ENCODE measurements at regions not wholly inside any gene's neighbourhood (a gene's known extent, or its start where the extent isn't known, plus 50 kb on each side); places are given as distances from the start of the nearest gene placed in this dataset.

DNA sequence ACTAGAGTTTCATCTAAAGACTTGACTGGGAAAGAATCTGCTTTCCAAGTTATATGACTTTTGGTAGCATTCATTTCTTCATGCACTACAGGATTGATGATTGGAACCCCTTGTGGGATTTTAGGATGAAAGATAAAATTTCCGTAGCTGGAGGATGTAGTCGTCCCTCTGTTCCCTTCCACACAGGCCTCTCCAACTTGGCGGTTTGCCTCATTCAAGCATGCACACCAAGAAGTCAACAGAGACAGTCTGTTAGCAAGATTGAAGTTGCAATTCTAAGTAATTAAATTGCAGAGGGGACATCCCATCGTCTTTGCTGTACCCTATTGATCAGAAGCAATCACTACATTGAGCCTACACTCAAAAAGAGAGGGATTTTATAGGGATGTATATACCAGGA is 777.4 kb upstream of the HS3ST1 start:
- H2AFZ ChIP-seq (ENCODE audit: low read depth, low read length) = no peak overlapping the region
- no peak overlapping the region for H3K4me2 ChIP-seq (ENCODE audit: low read length)
- no peaks in the 10 kb centered on the region for H3K27me3 ChIP-seq (ENCODE audit: low read depth, low read length)
- H4K20me1 ChIP-seq (ENCODE audit: insufficient read depth, low read length) = no peaks in the 10 kb centered on the region
- H3K27ac ChIP-seq (ENCODE audit: low read length) = no peak overlapping the region
- TF ChIP-seq EZH2phosphoT487 (IDR thresholded peaks at IDR 0.05; ENCODE audit: low read depth) = no peak
- TF ChIP-seq, protein P1, sequence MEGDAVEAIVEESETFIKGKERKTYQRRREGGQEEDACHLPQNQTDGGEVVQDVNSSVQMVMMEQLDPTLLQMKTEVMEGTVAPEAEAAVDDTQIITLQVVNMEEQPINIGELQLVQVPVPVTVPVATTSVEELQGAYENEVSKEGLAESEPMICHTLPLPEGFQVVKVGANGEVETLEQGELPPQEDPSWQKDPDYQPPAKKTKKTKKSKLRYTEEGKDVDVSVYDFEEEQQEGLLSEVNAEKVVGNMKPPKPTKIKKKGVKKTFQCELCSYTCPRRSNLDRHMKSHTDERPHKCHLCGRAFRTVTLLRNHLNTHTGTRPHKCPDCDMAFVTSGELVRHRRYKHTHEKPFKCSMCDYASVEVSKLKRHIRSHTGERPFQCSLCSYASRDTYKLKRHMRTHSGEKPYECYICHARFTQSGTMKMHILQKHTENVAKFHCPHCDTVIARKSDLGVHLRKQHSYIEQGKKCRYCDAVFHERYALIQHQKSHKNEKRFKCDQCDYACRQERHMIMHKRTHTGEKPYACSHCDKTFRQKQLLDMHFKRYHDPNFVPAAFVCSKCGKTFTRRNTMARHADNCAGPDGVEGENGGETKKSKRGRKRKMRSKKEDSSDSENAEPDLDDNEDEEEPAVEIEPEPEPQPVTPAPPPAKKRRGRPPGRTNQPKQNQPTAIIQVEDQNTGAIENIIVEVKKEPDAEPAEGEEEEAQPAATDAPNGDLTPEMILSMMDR (IDR thresholded peaks at IDR 0.05; ENCODE audit: low read depth, low read length) = no peak
- H3K9ac ChIP-seq (ENCODE audit: low read length) = no peak overlapping the region
- H3K36me3 ChIP-seq (replicated peaks; ENCODE audit: low read depth, low read length) = no peaks in the 10 kb centered on the region
- no peaks in the 10 kb centered on the region for H3K9me3 ChIP-seq (ENCODE audit: insufficient read depth, low read length)
- no peaks in the 10 kb centered on the region for H3K79me2 ChIP-seq (ENCODE audit: low read length)
- no peaks in the 10 kb centered on the region for H3K4me1 ChIP-seq (ENCODE audit: low read length)
- no peak overlapping the region for H3K4me3 ChIP-seq (ENCODE audit: low read length)

DNA sequence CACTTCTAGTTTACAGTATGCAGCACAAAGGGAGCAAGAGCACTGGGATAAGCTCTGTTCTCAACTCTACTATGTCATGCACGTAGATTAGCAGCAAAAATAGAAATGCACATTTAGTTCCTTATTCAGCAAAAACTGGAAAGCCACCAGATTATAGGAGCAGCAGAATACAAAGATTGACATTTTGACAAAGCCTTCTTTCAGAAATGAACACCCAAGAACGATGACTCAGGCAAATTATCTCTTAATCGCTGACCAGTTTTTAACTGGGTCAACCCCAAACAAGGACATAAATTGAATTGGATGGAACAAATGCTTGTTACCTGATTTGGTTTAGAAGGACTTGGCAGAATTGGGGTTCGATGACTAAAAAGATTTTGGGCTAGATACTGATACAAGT is 775.3 kb upstream of the HS3ST1 start:
- H3K9ac ChIP-seq (ENCODE audit: low read length) = no peak overlapping the region
- no peaks in the 10 kb centered on the region for H3K79me2 ChIP-seq (ENCODE audit: low read length)
- H3K27me3 ChIP-seq (ENCODE audit: low read depth, low read length) = no peaks in the 10 kb centered on the region
- H3K4me1 ChIP-seq (ENCODE audit: low read length) = 0 out of 2 replicates have a peak, but pooled peaks cover under 1% of the 10 kb centered on the region
- peaks cover 5% of the 10 kb centered on the region for H3K36me3 ChIP-seq (replicated peaks; ENCODE audit: low read depth, low read length)
- H3K4me2 ChIP-seq (ENCODE audit: low read length) = no peak overlapping the region
- TF ChIP-seq, protein P1 (IDR thresholded peaks at IDR 0.05; ENCODE audit: low read depth, low read length) = no peak
- no peak for TF ChIP-seq EZH2phosphoT487 (IDR thresholded peaks at IDR 0.05; ENCODE audit: low read depth)
- H3K4me3 ChIP-seq (ENCODE audit: low read length) = no peak overlapping the region
- H4K20me1 ChIP-seq (ENCODE audit: insufficient read depth, low read length) = no peaks in the 10 kb centered on the region
- H3K9me3 ChIP-seq (ENCODE audit: insufficient read depth, low read length) = no peaks in the 10 kb centered on the region; the same call in 1 of the 2 replicates
- no peak overlapping the region for H2AFZ ChIP-seq (ENCODE audit: low read depth, low read length)
- no peak overlapping the region for H3K27ac ChIP-seq (ENCODE audit: low read length)

DNA sequence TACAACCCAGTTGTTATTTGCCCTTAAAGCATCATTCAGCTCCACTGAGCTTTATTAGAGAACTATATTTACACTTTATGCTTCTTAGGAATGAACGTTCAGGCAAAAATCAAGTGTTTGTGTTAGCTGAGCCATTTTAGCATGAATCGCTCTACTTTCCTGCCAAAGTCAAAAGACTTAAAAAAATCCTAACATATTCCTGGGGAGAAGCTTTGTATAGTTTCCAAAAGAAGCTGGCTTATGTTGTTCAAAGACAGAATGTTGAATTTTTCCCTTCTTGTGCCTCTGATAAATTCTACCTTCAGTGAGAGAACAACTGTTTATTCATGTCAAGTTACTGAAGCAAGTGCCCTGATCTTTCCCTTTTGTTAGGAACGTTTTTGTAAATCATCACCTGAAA is 771.5 kb upstream of the HS3ST1 start:
- no peak overlapping the region for H3K27ac ChIP-seq (ENCODE audit: low read length)
- peaks cover 9% of the 10 kb centered on the region for H3K9me3 ChIP-seq (ENCODE audit: insufficient read depth, low read length)
- H3K79me2 ChIP-seq (ENCODE audit: low read length) = no peaks in the 10 kb centered on the region
- no peak overlapping the region for H3K4me2 ChIP-seq (ENCODE audit: low read length)
- H4K20me1 ChIP-seq (ENCODE audit: insufficient read depth, low read length) = no peaks in the 10 kb centered on the region
- H2AFZ ChIP-seq (ENCODE audit: low read depth, low read length) = no peak overlapping the region
- no peak overlapping the region for H3K4me3 ChIP-seq (ENCODE audit: low read length)
- H3K9ac ChIP-seq (ENCODE audit: low read length) = no peak overlapping the region
- H3K36me3 ChIP-seq (replicated peaks; ENCODE audit: low read depth, low read length) = peaks cover 11% of the 10 kb centered on the region
- TF ChIP-seq, protein P1 (IDR thresholded peaks at IDR 0.05; ENCODE audit: low read depth, low read length) = no peak
- no peak for TF ChIP-seq EZH2phosphoT487 (IDR thresholded peaks at IDR 0.05; ENCODE audit: low read depth)
- no peaks in the 10 kb centered on the region for H3K27me3 ChIP-seq (ENCODE audit: low read depth, low read length)
- H3K4me1 ChIP-seq (ENCODE audit: low read length) = peaks cover 10% of the 10 kb centered on the region

DNA sequence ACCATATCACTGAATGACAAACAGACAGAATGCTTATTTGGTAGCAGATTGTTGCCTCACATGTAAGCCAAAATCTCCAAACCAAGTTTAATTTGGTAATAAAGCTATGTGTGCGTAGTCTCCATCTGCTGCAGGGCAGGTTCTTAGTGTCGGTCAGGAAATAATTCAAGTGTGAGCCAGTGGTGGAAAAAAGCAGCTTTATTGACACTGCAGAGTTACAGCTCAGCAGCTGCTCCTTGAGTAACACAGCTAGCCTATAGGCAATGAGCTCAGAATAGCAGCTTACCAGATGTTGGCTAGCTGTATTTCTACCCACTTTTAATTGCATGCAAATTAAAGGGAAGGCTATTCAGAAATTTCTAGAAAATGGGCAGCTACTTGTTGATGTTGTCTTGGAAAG is 757.8 kb upstream of the HS3ST1 start:
- no peak overlapping the region for H3K4me3 ChIP-seq (ENCODE audit: low read length)
- H3K79me2 ChIP-seq (ENCODE audit: low read length) = no peaks in the 10 kb centered on the region
- H3K9ac ChIP-seq (ENCODE audit: low read length) = no peak overlapping the region
- no peak overlapping the region for H3K4me2 ChIP-seq (ENCODE audit: low read length)
- H3K9me3 ChIP-seq (ENCODE audit: insufficient read depth, low read length) = no peaks in the 10 kb centered on the region
- no peaks in the 10 kb centered on the region for H3K4me1 ChIP-seq (ENCODE audit: low read length)
- no peaks in the 10 kb centered on the region for H4K20me1 ChIP-seq (ENCODE audit: insufficient read depth, low read length)
- H3K36me3 ChIP-seq (replicated peaks; ENCODE audit: low read depth, low read length) = no peaks in the 10 kb centered on the region
- no peak overlapping the region for H3K27ac ChIP-seq (ENCODE audit: low read length)
- TF ChIP-seq EZH2phosphoT487 (IDR thresholded peaks at IDR 0.05; ENCODE audit: low read depth) = no peak
- TF ChIP-seq, protein P1 (IDR thresholded peaks at IDR 0.05; ENCODE audit: low read depth, low read length) = no peak
- H3K27me3 ChIP-seq (ENCODE audit: low read depth, low read length) = no peaks in the 10 kb centered on the region
- H2AFZ ChIP-seq (ENCODE audit: low read depth, low read length) = no peak overlapping the region
